Thymus (tissue), 11 donors: ENCODE measurements at regions not wholly inside any gene's neighbourhood (a gene's known extent, or its start where the extent isn't known, plus 50 kb on each side); places are given as distances from the start of the nearest gene placed in this dataset.

Source experiments
- DNase-seq, 9 donors: peaks; one replicate each; pipeline ENCODE4 v3.0.0-alpha.2; 2013; ENCODE audit warnings: low spot score in 9 of 9, low read depth in 6 of 9, missing footprints in 1 of 9
- H3K27ac ChIP-seq, 2 donors: one replicate each; pipeline ENCODE4 v1.5.1; 2013; ENCODE audit warnings: control low read depth in 1 of 2, low read depth in 1 of 2, low read length in 1 of 2, mild to moderate bottlenecking in 1 of 2, moderate library complexity in 1 of 2
- H3K27me3 ChIP-seq, 2 donors: one replicate each; pipeline ENCODE4 v1.5.1; 2013; ENCODE audit warnings: low read length in 1 of 2; ENCODE audit not compliant: control insufficient read depth in 2 of 2, insufficient read depth in 1 of 2
- H3K36me3 ChIP-seq, 2 donors: one replicate each; pipeline ENCODE4 v1.5.1; 2013; ENCODE audit warnings: low read length in 1 of 2, mild to moderate bottlenecking in 1 of 2, moderate library complexity in 1 of 2; ENCODE audit not compliant: control insufficient read depth in 2 of 2, insufficient read depth in 2 of 2
- H3K4me1 ChIP-seq, 2 donors: one replicate each; pipeline ENCODE4 v1.5.1; 2013; ENCODE audit warnings: low read length in 2 of 2; ENCODE audit not compliant: control insufficient read depth in 2 of 2, insufficient read depth in 2 of 2
- H3K4me3 ChIP-seq, 2 donors: one replicate each; pipeline ENCODE4 v1.5.1; 2013; ENCODE audit warnings: low read length in 2 of 2, control low read depth in 1 of 2, mild to moderate bottlenecking in 1 of 2
- H3K9me3 ChIP-seq, 2 donors: one replicate each; pipeline ENCODE4 v1.5.1; 2013; ENCODE audit warnings: low read length in 1 of 2, mild to moderate bottlenecking in 1 of 2; ENCODE audit not compliant: control insufficient read depth in 2 of 2, insufficient read depth in 1 of 2
- WGBS: extraction: QIAGEN DNeasy Blood & Tissue Kit; methylation state at CpG from one replicate; pipeline ENCODE4 v1.1.7; 2013; 5-methylcytosine and 5-hydroxymethylcytosine counted together
- donor health status: healthy.

DNA sequence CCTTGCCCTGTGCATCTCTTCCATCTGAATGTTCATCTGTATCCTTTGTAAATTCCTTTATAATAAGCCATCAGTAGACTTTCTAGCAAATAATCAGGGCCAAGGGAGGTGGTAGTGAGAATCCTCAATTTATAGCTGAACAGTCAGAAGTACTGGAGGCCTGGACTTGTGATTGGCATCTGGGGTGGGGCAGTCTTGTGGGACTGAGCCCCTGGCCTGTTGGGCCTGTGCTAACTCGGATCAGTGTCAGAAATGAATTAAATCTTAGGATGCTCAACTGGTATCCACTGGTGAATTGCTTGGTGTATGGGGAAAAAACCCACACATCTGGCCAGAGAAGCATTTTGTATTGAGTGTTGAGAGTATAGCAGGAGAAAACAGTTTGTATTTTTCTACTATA is 481.8 kb downstream of the GLRX3 start:
- Histone ChIP-seq H3K27me3 (no peaks in the 10 kb centered on the region), H3K27ac (no peak overlapping the region), H3K4me3 (no peak overlapping the region), H3K4me1 (no peaks in the 10 kb centered on the region), H3K36me3 (no peaks in the 10 kb centered on the region), H3K9me3 (no peaks in the 10 kb centered on the region)
- 84% methylated on average over 1 of the region's 1 CpG for WGBS
- no peak for DNase-seq

- 94% methylated on average over 2 of the region's 2 CpGs for WGBS
- Histone ChIP-seq H3K36me3 (no peaks in the 10 kb centered on the region), H3K4me1 (no peaks in the 10 kb centered on the region), H3K4me3 (no peak overlapping the region), H3K27ac (no peak overlapping the region), H3K27me3 (no peaks in the 10 kb centered on the region), H3K9me3 (no peaks in the 10 kb centered on the region)
- no peak for DNase-seq
Measured at GRCh38 chr10:130618647-130619046, 482.5 kb downstream of the GLRX3 start.

DNA sequence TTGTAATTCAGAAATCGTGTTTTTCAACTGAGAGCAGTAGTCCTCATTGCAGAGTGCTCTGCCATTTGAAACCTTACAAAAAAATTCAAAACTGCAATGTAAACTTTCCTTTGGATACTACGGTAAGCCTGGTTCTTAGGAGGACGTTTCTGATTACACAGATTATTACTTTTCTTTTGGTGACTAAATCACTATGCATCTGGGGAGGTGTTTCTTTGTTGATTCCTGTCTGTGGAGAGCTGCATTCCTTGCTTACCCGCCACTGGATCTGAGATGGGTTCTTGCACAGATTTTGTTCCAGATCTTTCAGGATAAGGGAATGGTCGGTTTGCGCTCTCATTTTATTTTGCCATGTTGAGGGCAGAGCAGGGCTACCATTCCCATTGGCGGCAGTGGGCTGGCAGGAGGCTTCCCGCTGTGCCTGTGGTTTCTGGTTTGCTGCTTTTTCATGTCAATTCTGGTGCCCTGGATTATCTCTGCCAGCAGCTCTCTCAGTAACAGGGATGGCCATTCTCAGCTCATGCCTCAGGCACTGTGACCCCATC is 485.1 kb downstream of the GLRX3 start:
- H3K4me1 ChIP-seq = no peaks in the 10 kb centered on the region
- WGBS = 91% methylated on average over 8 of the region's 8 CpGs

DNA sequence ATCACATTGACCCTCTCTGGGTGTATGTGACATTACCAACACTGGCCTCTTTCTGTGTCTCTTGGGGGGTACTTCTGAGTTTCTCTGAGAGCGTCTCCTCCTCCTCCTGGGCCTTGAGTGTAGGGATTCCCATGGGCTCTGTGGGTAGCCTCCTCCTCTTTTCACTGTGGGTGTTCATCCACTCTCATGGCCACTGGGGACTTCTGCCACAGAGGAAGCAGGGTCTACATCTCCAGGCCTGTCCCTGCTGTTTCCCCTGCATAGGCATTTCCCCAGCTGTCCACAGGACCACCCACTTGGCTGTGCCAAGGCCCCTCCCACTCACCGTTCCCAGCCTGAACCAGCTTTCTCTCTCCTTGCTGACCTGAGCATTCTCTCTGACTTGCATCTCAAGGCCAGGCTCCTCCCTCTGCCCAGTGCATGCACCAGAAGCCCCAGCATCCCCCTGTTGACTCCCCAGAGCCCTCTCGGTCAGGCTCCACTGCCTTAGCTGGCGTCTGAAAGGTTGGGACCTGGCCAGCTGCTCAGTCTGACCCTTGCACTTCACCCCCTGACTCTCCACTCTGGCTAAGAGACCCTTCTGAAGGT is 487.6 kb downstream of the GLRX3 start:
- no peaks in the 10 kb centered on the region for H3K4me1 ChIP-seq

More for the DNA sequence above, 485.1 kb downstream of the GLRX3 start:
- H3K4me3 ChIP-seq = no peak overlapping the region
- no peak overlapping the region for H3K27ac ChIP-seq
- no peaks in the 10 kb centered on the region for H3K36me3 ChIP-seq
- H3K27me3 ChIP-seq = no peaks in the 10 kb centered on the region
- no peaks in the 10 kb centered on the region for H3K9me3 ChIP-seq
- DNase-seq = no peak

GRCh38 chr10:130627346-130628045 is 491.3 kb downstream of the GLRX3 start:
- Histone ChIP-seq H3K27me3 (no peaks in the 10 kb centered on the region), H3K36me3 (no peaks in the 10 kb centered on the region), H3K27ac (no peak overlapping the region), H3K4me3 (no peak overlapping the region), H3K9me3 (no peaks in the 10 kb centered on the region), H3K4me1 (no peaks in the 10 kb centered on the region)
- no peak for DNase-seq
- 93% methylated on average over 3 of the region's 3 CpGs for WGBS

More for the DNA sequence above, 487.6 kb downstream of the GLRX3 start:
- no peaks in the 10 kb centered on the region for H3K9me3 ChIP-seq
- H3K27ac ChIP-seq = no peak overlapping the region
- no peaks in the 10 kb centered on the region for H3K36me3 ChIP-seq
- 87% methylated on average over 4 of the region's 4 CpGs for WGBS
- H3K4me3 ChIP-seq = no peak overlapping the region
- no peak for DNase-seq
- no peaks in the 10 kb centered on the region for H3K27me3 ChIP-seq

DNA sequence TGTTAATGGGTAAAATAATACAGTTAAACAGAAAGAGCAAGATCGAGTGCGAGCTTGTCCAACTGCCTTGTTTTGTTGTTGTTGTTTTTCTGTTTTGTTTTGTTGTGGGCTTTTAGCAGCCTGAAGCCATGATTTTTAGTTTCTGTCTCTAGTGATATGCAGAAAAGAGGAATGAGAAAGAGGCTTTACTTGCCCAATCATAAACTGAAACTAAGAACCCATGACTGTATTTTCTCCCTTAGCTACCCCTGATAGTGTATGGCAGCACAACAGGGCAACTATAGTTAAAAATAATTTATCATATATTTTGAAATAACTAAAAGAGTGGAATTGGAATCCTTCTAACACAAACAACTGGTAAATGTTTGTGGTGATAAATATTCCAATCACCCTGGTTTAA is 493.9 kb downstream of the GLRX3 start:
- WGBS = 98% methylated on average over 2 of the region's 2 CpGs
- no peak for DNase-seq
- Histone ChIP-seq H3K36me3 (no peaks in the 10 kb centered on the region), H3K27ac (no peak overlapping the region), H3K4me1 (no peaks in the 10 kb centered on the region), H3K27me3 (no peaks in the 10 kb centered on the region), H3K4me3 (no peak overlapping the region), H3K9me3 (no peaks in the 10 kb centered on the region)

- no peak overlapping the region for H3K27ac ChIP-seq
- no peaks in the 10 kb centered on the region for H3K4me1 ChIP-seq
- 27% methylated on average over 10 of the region's 10 CpGs for WGBS
- DNase-seq = no peak
- no peak overlapping the region for H3K4me3 ChIP-seq
- no peaks in the 10 kb centered on the region for H3K9me3 ChIP-seq
- H3K27me3 ChIP-seq = no peaks in the 10 kb centered on the region
- H3K36me3 ChIP-seq = no peaks in the 10 kb centered on the region
Measured at GRCh38 chr10:130631142-130632096, 495.2 kb downstream of the GLRX3 start.

DNA sequence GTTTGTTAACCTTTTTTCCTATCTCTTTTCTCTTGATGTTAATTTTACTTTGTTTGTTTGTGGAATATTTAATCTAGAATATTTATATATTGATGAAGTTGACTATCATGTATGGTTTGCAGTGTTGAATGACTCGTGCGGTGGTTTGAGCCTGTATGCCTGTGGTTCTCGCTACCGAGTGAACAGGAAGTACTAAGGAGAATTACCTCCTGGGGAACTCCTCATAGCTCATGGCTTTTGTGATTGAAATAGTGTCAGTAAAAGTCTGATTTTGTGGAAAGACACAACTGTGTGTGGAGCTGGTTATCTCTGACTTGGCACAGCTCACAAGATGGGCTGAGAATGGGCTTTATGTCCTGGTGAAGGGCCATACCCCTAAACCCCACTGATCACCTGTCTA is 498.6 kb downstream of the GLRX3 start:
- Histone ChIP-seq H3K36me3 (no peaks in the 10 kb centered on the region), H3K9me3 (no peaks in the 10 kb centered on the region), H3K4me1 (no peaks in the 10 kb centered on the region), H3K27ac (no peak overlapping the region), H3K27me3 (no peaks in the 10 kb centered on the region), H3K4me3 (no peak overlapping the region)
- WGBS = 12% methylated on average over 4 of the region's 4 CpGs
- DNase-seq = no peak

GRCh38 chr10:130635528-130635927 is 499.3 kb downstream of the GLRX3 start:
- no peak overlapping the region for H3K4me3 ChIP-seq
- 70% methylated on average over 9 of the region's 9 CpGs for WGBS
- no peak overlapping the region for H3K27ac ChIP-seq
- no peaks in the 10 kb centered on the region for H3K4me1 ChIP-seq
- H3K9me3 ChIP-seq = no peaks in the 10 kb centered on the region
- no peaks in the 10 kb centered on the region for H3K27me3 ChIP-seq
- DNase-seq = no peak
- no peaks in the 10 kb centered on the region for H3K36me3 ChIP-seq
